GM18873 (cell line): ENCODE measurements at regions not wholly inside any gene's neighbourhood (a gene's known extent, or its start where the extent isn't known, plus 50 kb on each side); places are given as distances from the start of the nearest gene placed in this dataset.
"Not testable (repeated sequence)": the region's sequence is repeated elsewhere in the genome, so short reads cannot be mapped to it uniquely, and the experiment has no call there.

Experiments used
- ATAC-seq: cut with Tn5 transposase; IDR thresholded peaks from one replicate; pipeline ENCODE4 v1.9.1; 2021; ENCODE audit warnings: mild to moderate bottlenecking, moderate library complexity, moderate number of reproducible peaks; ENCODE audit not compliant: unreplicated experiment, low FRiP score

DNA sequence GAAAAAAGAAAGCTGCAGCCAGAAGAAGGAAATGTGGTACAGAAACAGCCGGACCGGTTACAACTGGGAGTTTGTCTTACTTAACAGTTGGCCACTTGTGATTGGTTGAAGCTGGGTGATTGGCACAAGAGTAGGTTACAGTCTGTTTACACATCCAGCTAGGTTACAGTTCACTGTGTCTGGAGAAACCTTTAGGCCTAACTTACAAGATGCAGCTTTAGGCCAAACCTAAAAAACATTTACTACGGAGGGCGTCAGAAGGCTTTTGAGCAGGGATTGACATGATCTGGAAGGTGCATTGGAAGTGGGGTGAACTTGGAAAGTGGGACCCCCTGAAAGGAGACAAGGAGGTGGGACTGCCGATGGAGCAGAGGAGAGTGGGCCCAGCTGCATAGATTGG, 122.3 kb downstream of the BANF2 start:
- ATAC-seq: no peak

DNA sequence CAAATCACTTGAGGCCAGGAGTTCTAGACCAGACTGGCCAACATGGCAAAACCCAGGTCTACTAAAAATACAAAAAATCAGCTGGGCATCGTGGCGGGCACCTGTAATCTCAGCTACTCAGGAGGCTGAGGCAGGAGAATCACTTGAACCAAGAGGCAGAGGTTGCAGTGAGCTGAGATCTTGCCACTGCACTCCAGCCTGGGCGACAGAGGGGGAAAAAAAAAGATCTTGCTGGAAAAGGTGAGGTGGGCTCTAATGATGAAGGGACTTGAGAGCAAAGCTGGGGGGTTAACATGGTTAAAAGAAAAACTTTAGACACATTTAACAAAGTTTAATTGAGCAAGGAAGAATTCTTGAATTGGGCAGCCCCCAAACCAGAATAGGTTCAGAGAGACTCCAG, 121.8 kb downstream of the BANF2 start:
- not testable (repeated sequence) for ATAC-seq

- ATAC-seq: no peak
Observed at GRCh38 chr20:17819395-17820093, 119.8 kb downstream of the BANF2 start.

DNA sequence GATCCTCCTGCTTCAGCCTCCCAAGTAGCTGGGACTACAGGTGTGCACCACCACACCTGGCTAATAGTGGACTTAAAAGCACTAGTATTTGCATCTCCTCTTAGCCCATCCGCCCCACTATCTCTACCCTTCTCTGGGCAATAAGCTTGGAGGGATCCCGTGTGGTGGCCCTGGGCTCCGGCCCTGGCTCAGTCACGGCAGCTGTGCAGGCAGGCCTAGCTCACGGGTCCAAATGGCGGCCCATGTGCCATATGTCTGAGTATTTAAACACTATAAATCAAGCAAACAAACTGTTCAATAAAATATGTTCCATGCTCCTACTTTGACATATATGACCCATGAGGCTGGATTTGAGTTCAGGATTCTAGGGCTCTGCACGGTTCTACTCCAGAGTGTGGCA, 118.4 kb downstream of the BANF2 start:
- ATAC-seq: no peak

GRCh38 chr20:17816804-17817587, 117.2 kb downstream of the BANF2 start:
- ATAC-seq: no peak

- no peak for ATAC-seq
Observed at GRCh38 chr20:17811628-17811965, 111.8 kb downstream of the BANF2 start.

- no peak for ATAC-seq
Observed at GRCh38 chr20:17810847-17811627, 111.3 kb downstream of the BANF2 start.

DNA sequence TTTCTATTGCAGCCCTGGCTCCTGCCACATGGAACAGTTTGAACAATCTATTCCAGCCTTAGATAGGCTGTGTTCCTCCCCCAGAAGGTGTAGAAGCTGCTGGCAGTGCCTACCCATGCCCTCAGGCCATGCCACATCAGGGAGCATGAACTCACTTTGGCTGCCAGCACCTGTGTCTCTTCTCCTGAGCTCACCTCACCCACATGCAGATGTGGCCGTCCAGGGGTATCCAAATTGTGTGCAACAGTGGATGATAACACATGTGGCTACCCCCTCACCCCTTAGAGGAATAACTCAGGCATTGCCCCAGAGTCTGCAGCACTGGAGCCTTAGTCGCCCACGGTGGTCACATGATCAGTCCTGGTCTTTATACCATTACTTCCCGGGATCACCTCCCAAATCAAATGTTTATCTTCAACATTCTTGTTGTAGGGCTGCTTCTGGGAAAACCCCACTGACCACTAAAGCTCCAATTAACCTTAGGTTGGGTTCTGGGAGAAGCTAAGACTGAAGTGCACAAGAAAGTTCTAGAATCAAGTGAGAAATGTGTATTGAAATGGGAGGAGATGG, 110.4 kb downstream of the BANF2 start:
- ATAC-seq: no peak

GRCh38 chr20:17809362-17810061, 109.7 kb downstream of the BANF2 start:
- no peak for ATAC-seq

DNA sequence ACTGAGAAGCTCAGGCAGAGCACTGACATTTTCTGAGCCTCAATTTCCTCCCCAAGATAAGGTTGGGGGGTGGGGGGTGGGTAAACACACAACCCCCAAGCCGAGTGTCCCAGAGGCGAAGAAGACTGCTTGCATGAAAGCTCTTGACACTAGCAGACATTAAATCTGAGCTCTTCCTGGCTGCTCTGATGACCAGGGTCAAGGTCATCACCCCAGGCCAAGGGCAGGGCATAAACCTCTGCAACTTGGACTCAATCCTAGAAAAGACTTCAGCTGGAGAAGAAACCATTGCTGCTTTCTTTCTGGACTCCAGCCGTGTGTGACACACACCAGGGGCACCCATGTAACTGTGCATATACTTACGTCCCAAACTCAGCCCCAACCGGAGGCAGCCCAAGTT, 109.0 kb downstream of the BANF2 start:
- no peak for ATAC-seq

- no peak for ATAC-seq
Observed at GRCh38 chr20:17808357-17808756, 108.6 kb downstream of the BANF2 start.

DNA sequence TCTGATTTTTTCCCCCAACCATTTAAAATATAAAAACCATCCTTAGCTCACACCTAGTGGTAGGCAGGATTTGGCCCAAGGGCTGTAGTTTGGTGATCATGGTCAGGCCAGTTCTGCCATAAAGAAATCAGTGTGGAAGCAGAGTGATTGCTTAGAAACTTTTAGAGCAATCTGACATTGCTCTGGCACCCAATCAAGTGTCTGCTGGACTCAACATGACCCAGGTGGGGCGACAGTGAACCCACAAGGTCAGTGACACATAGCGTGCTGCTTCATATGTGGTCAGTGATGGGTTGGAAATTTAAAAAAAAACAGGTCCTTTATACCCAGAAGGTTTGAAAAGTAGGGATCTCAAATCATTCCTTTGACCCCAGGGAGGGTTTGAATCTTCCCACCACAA, 107.9 kb downstream of the BANF2 start:
- no peak for ATAC-seq

GRCh38 chr20:17806739-17807441, 107.1 kb downstream of the BANF2 start:
- no peak for ATAC-seq

DNA sequence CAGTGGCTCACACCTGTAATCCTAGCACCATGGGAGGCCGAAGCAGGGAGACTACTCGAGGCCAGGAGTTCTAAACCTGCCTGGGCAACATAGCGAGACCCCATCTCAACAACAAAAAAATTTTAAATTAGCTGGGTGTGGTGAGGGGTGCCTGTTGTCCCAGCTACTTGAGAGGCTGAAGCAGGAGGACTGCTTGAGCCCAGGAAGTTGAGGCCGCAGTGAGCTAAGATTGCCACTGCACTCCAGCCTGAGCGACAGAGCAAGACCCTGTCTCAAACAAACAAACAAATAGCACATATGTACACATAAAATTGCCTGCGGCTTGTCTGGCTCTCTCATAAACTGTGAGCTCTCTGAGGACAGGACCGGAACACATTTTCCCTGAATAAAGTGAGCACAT, 106.3 kb downstream of the BANF2 start:
- ATAC-seq: no peak

DNA sequence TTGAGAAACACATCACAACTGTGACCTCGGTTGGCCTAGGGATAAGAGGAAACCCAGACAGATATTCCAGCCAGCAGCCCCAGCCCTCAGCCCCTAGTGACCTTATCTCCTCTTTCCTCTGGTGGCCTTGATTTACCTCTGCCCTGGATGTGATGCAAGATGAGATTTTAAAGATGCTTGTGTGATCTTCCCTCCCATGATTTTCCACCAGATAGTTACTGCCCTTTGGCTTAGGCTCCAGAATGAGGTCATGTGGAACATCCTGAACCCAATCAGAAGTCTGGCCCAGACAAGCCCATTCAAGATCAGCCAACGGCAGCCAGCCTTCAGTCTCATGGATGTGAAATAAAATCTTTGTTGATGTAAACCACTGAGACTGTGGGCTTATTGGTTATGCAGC, 104.0 kb downstream of the BANF2 start:
- ATAC-seq: no peak

DNA sequence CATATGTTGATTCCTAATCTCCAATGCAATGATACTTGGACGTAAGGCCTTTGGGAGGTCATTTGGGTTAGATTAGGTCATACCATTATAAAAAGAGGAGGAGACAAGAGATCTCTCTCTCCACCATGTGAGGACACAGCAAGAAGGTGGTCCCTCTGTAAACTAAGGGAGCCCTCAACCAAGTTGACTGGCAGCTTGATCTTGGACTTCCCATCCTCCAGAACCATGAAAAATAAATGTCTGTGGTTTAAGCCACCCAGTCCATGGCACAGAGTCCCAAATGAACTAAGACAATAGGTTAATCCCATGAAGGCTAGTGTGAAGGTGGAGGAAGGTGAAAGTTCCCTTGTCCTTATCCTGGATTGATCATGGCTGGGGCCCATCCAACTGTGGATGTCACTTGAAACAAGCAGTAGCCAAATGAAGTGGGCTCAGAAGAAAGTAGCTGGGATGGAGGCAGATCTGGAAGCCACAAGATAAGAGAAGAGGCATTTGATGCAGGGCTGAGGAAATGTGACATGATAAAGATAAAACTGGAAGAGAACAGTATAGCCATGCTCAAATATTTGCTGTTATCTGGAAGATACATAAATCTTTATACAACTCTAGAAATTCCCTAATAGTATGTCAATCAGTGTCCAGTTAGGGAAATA, 99.9 kb downstream of the BANF2 start:
- ATAC-seq: no peak

GRCh38 chr20:17798601-17799000, 98.8 kb downstream of the BANF2 start:
- ATAC-seq: no peak

DNA sequence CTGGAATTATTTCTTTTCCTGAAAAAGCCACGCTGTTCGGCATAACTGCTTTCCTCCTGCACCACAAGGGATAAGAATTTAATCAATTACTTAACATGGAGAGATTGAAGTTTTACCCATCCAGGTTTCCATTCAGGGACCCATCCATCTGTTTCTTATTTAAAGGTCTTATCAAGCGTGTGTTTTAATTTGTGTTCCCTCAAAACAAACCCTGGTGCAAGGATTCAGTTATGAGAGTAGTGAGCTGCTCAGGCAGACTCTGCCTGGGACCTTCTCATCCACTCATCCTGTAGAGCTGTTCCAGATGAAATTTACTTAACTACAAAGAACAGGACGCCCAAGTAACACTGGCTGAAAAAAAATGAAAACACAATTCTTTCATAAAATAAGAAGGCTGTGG, 97.8 kb downstream of the BANF2 start:
- ATAC-seq: no peak

DNA sequence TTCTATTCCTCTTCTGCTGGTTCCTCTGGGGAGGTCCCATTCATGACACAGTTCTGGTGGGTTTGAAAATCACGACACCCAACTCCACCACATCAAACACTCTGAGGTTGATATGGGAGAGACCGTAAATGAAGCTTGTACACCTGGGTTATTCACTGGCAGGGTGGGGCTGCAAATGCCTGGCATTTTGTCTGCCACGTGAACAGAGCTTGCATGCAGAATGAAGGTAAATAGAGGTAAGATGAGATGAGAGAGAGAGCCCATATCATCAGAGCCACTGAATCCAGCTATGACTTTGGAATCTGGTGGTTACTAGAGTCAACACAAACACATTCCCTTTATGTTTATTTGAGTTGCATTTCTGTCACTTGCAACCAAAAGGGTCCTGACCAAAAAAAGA, 97.4 kb downstream of the BANF2 start:
- ATAC-seq: no peak
